Embryonic facial prominence (tissue), 1 donor: ENCODE measurements at regions not wholly inside any gene's neighbourhood (a gene's known extent, or its start where the extent isn't known, plus 50 kb on each side); places are given as distances from the start of the nearest gene placed in this dataset.
A peak's percentile ranks its signal among the peaks of the same experiment; 100 is the strongest.

Experiments used
- DNase-seq: peaks from one replicate; pipeline ENCODE4 v3.0.0-alpha.2; 2016; ENCODE audit errors: extremely low spot score

DNA sequence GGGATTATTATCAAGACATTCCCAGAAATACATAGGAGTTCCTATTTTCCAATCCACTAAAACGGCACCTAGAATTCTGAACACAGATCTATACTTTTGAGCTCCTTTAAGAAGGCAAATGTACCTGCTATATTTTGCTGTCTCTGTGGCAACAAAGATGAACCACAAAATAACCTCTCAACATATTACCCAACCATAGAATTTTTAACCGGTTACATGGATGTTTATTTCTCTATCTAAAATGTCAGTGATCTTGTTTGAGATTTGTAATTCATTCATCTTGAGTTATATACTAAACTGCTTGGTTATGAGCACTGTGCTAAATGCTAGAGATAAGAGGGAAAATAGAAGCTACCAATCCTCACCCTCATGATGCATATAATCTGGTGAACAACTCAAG is 117.5 kb upstream of the HMGCLL1 start:
- DNase-seq: no peak

DNA sequence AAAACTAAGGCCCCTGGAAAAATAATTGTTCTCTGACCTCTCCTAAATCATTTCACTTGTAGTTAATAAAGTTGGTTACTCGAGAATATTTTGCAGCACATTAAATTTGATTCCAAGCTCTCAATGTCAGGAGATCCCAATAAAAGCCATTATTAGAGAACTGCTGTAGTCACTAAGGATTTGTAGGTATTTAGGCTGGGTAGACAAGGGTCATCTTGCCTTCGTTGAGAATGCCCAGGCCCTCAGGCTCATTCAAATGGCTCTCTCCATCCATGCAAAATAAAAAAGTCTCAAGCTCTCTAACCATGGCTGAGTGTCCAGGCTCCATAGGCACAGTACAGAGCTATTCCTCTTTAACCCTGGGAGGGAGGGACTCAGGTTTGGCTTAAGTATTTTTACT is 117.0 kb upstream of the HMGCLL1 start:
- DNase-seq: no peak

DNA sequence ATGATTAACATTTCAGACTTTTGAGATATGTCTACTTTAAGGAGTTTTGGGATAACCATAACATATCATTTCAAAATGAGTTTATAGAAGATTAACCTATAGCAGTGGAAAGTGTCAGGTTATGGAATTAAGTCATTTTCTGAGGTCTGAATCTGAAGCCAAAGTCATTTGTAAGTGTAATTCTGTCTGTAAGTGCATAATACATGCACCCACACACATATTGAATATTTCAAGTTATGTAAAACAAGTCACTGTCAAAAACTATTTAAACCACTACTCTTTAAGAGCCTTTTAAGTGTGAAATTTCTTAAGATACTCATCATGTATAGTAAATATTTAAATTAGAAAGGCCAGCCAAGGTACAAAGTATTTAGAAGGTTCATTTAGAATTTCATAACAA is 115.8 kb upstream of the HMGCLL1 start:
- no peak for DNase-seq

DNA sequence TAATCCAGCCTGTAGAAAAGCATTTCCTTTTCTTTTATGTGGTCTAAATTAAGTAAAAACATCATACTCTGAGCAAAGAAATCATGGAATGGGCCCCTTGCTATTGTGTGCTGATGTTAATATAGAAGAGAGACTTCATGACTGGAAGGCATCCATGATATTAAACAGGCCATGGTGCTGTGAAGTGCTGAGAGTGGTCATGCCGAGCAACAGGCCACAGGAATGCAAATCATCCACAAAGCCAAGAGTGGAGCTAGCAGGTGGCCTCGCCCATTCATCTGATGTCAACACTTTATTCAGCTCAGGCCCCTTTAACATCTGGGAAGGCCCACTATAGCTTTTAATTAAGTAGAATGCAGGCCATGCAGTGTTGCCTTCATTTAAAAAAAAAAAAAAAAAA is 115.2 kb upstream of the HMGCLL1 start:
- DNase-seq: peak; percentile 37

DNA sequence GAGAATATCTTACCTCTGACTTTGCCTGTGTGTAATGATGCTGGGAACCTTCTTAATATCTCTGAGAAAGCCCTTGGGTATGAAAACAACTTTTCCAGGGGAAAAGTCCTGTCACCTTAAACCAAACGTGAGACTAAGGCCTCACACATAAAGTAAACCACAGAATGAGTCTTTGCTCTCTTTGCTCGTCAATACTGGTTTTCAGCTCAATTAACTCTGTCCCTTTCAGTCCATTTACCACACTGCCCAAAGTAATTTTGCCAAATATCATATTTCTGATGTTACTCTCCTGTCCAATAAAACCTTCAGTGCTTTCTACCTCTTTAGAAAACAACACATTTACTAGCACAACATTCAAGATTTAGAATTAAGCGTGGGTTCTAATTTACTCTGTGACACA is 100.5 kb upstream of the HMGCLL1 start:
- no peak for DNase-seq

DNA sequence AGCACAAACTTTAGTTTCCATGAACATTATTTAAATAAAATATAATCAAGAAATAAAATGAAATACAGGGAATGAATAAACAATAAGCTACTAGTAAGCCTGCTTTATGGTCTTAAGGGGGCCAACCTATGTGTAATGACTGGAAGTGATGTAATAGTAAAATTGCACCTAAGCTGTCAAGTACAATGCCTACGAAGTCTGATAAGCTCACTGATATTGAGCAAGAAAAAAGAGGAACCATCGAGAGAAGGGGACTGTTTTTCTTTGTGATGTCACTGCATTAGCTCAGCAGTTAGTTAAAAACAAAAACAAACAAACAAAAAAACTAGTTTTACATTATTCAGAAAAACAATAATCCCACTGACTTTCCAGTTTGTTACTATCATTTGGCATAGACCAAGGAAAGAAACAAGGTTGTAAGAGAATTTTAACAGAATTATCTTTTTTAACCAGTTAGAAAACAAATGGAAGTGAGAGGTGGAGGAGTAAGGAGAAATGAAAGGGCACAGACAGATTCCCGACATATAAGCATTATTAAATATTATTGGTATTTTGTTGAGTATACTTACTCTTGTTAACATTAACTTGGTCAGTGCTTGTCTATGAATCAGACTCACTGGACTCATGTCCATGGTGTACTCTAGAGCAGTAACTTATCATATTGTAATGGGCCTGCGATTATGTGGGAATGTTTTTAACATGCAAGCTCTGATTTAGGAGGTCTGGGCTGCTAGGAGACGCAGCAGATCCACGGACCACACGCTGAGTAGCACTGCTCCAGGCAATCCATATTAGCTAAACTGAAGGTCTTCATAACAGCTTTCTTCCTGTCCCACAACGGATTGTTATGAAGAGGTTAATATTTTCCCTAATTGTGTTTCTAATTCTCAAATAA is 99.6 kb upstream of the HMGCLL1 start:
- DNase-seq: no peak

DNA sequence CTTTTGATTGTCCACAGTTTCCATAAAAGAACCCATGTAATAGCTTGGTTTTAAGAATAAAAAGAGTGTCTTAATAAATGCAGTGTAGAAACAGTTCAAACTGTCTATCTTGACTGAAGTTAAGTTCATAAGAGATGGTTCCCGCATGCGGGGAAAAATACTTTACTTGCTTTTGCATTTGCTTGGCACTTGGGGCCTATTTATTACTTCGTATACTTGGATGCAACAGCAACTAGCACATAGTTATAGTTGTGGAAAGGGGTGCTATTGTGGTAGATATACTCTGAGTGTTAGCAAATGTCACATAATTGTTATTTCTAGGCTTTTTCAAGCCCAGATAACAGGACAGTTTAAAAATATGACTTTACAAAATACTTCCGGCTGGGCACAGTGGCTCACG is 97.7 kb upstream of the HMGCLL1 start:
- no peak for DNase-seq

DNA sequence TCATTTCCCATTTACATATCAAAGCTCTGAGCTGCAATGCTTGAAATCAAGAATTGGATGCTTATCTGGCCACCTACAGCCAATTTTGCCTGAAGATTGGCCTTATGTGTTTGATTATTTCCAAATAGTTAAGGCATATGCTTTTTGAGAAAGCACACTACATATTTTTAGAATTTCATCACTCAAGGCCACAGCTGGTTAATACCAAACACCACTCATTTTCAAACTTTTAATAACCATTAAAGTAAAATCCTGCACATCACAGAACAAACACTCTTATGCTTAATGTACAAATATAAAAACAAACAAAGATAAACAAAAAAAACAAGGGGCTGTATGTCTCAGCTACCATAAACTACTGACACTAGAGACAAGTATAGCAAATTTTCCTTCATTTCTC is 96.9 kb upstream of the HMGCLL1 start:
- no peak for DNase-seq

DNA sequence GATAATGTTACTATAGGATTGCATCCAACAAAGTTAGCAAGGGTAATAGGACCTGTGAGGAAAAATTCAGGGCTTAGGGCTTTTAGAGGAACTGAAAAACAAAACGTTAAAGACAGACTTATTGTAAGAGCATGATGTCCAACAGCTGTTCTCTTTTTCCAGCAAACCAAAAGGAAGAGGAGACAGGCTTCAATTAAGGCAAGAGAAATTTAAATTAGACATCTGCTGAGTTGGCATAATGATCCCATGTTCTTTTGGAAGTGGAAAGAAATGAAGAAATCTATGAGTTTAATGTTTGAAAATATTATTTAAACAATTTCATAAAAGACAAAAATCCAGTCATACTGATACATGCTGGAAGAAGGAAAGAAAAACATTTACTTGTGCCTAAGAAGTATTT is 95.7 kb upstream of the HMGCLL1 start:
- no peak for DNase-seq

DNA sequence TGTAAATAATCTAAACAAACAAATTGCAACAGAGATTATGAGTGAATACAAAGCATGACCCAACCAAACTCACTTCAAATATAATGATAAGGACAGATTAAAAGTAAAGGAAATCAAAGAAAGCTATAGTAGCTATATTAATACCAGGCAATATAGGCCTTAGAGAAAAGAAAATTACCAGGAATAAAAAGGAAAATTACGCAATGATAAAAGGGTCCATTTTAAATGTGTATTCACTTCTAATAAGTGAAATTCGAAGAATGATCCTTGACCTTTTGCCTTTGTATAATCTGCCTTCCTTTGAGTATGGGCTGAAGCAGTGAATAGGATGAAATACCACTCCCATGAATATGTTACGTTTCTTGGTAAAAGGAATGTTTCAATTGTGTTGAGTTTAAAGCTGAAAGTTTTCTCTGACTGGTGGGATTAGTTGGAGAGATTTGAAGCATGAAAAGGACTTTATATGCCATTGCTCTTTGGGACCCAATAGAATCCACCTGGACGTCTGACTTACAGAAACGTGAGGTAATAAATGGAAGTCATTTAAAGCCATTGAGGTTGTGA is 91.9 kb upstream of the HMGCLL1 start:
- no peak for DNase-seq

DNA sequence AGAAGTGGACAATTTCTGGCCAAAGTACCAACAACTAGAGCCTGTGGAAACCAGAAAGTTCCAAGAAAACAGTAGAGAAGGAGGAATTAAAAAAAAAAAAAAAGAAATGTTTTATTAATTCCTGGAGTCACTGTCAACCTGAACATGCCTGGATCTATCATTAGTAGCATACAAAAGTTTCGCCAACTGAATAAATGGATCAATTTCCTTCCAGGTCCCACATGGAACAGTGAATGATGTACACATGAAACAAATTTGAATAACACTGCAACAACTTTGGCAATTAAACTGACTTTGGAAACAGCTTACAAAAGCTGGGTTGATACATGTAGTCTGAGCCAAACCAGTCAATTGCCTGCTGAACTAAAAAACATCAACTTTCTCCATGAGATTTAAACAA is 90.0 kb upstream of the HMGCLL1 start:
- no peak for DNase-seq

DNA sequence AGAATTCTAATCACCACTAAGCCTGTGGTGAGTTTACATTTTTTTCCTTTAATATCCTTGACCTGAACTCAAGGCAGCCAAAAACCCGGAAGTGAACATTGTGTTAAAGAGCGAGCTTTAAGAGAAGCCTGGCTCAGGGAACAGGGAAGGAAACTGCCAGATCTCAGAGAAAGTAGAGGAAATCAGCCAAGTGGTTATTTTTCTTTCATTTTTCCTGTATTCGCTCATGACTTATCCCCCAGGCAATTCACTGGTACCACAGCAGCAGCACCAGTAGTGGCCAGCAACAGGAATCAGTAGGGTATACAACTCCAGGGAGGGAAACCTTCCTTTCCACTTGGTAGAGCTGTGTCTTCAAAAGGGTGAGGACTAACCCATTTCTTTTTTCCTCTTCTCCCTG is 89.6 kb upstream of the HMGCLL1 start:
- DNase-seq: no peak

DNA sequence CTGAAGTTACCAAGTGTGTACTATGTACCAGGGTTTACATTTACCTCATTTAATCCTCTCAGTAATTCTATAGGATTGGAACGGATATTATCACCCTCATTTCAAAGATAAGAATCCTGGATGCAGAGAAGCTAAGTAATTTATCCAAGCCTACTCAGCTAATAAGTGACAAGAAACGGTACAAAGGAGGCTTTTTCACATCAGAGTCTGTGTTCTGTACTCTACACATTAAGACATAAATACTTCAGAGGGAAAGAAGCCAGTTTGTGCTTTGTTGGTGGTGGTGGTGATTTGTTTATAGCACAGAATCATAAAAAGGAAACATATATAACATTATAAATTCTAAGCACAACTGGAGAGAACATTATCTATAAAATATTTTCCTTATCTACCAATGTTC is 88.3 kb upstream of the HMGCLL1 start:
- DNase-seq: no peak

DNA sequence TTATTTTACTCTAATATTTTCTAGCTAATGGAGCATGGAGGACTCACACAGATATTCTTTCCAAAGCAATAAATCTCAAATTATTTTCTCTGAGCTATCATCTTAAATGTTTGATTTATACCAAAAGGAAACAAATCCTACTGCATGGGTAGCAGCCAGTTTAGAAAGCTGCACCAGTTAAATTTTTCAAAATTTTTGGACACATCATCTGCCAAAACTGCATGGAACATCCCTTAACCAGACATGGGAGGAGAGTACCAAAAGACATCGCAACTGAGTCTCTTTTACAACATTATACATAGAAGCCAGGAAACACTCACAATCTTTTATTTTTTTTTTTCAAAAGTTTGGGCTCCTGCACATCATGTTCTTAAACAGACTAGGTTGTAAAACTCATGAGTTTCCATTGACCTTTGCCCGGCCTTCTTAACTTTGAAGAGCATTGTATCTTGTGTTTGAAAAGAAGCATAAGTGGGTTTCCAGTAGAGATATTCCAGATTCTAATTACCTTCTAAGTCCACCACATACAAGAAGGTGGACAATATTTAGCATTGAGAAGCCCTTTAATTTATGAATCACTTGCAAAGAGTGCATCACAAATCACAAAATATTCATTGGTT is 87.7 kb upstream of the HMGCLL1 start:
- no peak for DNase-seq

DNA sequence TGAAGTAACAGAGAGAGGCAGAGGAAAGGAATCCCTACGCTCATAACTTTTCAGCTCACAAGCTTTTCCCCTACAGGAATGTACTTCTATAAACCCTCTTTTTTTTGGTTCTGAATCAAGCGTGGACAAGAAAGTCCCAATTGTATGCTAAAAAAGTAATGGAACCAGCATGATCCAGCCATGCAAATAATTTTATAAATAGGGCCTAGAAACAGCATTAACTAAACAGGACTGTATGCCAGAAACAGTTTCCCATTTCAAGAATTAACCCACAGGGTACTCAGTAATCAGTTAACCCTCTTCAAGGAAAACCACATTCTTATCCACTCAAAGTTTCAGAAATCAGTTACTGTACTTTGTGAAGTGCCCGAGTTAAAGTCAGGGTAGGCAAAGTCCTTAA is 87.0 kb upstream of the HMGCLL1 start:
- DNase-seq: no peak

DNA sequence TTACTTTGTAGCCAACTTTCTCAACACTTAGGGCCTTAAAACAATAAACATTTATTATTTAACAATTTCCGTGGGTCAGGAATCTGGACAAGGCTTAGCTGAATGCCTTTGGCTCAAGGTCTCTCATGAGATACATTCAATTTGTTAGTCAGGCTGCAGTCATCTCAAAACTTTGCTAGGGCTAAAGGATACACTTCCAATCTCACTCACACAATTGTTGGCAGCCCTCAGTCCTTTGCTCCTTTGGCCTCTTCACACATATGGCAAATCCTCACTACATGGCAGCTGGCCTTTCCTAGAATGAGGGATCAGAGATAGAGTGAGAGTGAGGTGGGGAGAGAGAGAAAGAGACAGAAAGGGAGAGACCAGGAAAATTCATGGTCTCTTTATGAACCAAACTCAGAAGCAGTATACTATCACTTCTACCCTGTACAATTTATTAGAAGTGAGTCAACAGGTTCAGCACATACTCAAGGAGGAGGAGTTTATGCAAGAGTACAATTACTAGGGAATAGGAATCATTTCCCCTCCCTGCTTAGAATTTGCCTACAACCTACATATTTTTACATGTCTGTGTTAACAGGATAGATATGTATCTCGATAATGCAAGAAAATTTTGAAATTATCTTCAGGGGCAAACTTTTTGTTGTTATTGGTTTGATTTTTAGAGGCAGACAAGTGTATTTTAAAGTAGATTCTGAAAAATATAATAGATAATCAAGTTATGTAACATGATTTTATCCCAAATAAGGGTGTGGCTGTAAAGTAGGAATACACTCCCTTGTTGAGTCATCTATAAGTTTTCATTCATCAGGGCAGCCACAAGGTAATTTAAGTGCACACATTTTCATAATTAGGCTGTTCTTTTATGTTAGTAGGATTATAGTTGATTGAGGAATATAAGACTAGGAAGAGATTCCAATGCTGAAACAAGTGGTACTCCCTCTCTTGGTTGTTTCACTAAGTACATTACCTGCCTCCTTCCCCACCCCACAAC is 85.9 kb upstream of the HMGCLL1 start:
- no peak for DNase-seq

DNA sequence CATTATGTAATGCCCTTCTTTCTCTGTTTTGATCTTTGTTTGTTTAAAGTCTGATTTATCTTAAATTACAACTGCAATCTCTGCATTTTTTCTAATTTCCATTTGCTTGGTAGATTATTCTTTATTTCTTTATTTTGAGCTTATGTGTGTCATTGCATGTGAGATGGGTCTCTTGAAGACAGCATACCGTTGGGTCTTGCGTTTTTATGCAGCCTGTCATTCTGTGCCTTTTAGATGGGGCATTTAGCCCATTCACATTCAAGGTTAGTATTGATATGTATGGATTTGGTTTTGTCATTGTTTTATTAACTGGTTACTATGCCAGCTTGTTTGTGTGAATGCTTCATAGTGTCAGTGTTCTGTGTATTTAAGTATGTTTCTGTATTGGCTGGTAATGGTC is 84.9 kb upstream of the HMGCLL1 start:
- DNase-seq: no peak

DNA sequence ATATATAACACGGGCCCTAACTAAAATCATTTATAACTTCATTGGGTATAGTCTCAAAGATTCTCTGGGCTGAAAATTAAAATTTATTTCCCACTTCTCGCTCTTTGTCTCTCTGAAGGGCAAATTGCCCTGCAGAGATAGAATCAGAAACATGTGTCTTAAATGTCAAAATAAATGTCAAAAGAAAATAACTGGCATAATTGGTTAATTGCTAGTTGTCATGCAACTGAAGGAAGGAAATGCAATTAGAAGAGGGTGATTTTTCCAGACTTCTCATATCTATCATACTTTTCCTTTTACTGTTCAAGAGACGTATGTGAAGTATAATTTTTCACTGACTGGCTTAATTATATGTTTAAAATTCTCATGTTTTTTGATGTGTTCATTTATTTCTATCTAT is 80.3 kb upstream of the HMGCLL1 start:
- no peak for DNase-seq

DNA sequence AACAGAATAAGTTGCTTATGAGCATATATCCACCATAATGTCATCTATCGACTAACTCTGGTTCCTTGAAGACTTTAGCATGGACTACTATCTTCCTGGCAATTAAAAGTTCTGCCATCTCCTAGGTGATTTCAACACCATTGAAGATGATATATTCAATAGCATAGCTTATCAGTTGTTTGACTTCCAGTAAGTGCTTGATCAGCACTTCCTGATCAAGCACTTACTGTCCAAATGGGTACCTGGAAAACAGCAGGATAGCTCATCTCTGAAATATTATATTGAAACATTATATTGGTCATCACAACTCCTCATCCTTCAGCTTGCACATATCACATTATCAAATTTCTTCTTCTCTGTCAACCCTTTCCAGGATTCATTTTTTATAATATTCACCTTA is 75.5 kb upstream of the HMGCLL1 start:
- no peak for DNase-seq

DNA sequence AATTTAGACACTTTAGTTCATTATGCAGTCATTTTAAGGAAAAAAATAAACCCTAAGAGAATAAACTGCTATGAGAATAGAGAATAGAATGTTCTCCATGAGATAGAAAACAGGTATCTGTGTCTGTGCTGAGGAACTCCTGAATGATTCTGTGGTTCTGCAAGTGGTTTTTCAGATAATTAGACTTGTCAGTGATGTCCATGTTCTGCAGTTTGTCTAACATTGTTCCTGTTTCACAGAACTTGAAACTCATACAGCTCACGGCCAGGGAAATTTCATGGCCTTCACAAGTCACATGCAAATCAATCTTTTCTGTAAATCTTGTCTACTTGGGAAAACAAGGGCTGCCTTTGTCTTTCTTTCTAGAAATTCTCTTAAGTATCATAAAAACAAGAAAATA is 73.4 kb upstream of the HMGCLL1 start:
- DNase-seq: no peak

DNA sequence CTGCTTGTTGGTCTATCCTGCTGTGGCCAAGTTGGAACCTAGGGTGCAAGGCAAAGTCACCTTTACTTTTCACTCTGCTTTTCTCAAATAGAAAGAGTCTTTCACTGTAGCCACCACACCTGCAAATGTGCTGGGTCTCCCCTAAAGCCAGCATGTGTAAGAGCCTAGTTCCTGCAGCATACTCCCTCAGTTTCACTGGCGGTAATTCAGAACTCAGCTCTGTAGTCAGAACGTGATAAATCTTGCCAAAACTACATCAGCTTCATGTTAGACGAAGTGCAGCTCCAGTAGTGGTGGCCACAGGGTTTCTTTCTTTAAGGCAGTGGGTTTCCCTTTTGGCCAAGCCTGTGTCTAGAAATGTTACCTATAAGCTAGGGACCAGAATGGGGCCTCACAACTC is 72.0 kb upstream of the HMGCLL1 start:
- DNase-seq: no peak

DNA sequence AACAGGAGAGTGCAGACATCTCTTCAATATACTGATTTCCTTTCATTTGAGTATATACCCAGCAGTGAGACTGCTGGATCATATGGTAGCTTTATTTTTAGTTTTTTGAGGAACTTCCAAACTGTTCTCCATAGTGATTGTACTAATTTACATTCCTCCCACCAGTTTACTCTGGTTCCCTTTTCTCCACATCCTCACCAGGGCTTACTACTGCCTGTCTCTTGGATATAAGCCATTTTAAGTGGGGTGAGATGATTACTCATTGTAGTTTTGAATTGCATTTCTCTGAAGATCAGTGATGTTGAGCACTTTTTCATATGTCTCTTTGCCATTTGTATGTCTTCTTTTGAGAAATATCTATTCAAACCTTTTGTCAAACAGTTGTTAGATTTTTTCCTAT is 64.9 kb upstream of the HMGCLL1 start:
- no peak for DNase-seq
